Tibial nerve (tissue), 4 donors: ENCODE measurements at regions not wholly inside any gene's neighbourhood (a gene's known extent, or its start where the extent isn't known, plus 50 kb on each side); places are given as distances from the start of the nearest gene placed in this dataset.

Experiments used
- DNase-seq, 2 donors: peaks; one replicate each; pipeline ENCODE4 v3.0.0-alpha.2; 2019; ENCODE audit warnings: low spot score in 2 of 2
- H3K27ac ChIP-seq, 4 donors: fragments of 200-600 bp; sonication (generic) in 3 of 4; one replicate each; pipeline ENCODE4 v1.5.1; 2017 to 2019; ENCODE audit warnings: mild to moderate bottlenecking in 1 of 4
- H3K27me3 ChIP-seq, 2 donors: fragments of 200-600 bp; sonication (generic) in 1 of 2; one replicate each; pipeline versions ENCODE4 v1.5.1 to v1.6.0; 2017 to 2019
- H3K36me3 ChIP-seq, 3 donors: fragments of 200-600 bp; sonication (generic); one replicate each; pipeline ENCODE4 v1.5.1; 2018 to 2019
- H3K4me1 ChIP-seq, 4 donors: fragments of 200-600 bp; sonication (generic) in 3 of 4; one replicate each; pipeline ENCODE4 v1.5.1; 2017 to 2019
- H3K4me3 ChIP-seq, 4 donors: fragments of 200-600 bp; sonication (generic) in 3 of 4; one replicate each; pipeline ENCODE4 v1.5.1; 2017 to 2019; ENCODE audit warnings: mild to moderate bottlenecking in 1 of 4, moderate library complexity in 1 of 4
- H3K9me3 ChIP-seq, 4 donors: fragments of 200-600 bp; sonication (generic) in 3 of 4; one replicate each; pipeline ENCODE4 v1.5.1; 2017 to 2019
- CTCF ChIP-seq, 5 experiments: fragments of 200-600 bp in 3 of 5; fragments of 450-650 bp in 2 of 5; sonication (generic) in 3 of 5; IDR thresholded peaks; one replicate each; pipeline ENCODE4 v1.5.1; 2016 to 2019; ENCODE audit warnings: antibody characterized with exemption in 5 of 5, mild to moderate bottlenecking in 3 of 5, moderate library complexity in 2 of 5
- EP300 ChIP-seq, 2 donors: sonication (generic); formaldehyde crosslinking; IDR thresholded peaks; one replicate each; pipeline ENCODE4 v1.6.1; 2017; ENCODE audit warnings: antibody characterized with exemption in 2 of 2, mild to moderate bottlenecking in 1 of 2
- POLR2A ChIP-seq, 2 donors: fragments of 450-650 bp; IDR thresholded peaks; one replicate each; pipeline ENCODE4 v1.6.1; 2017; ENCODE audit warnings: antibody characterized with exemption in 2 of 2, mild to moderate bottlenecking in 2 of 2, moderate library complexity in 2 of 2
- WGBS, 2 donors: methylation state at CpG; one replicate each; pipeline ENCODE4 v1.1.5; 2018; 5-methylcytosine and 5-hydroxymethylcytosine counted together

- WGBS, 2 donors: 68 to 73% methylated on average over 10 of the region's 10 CpGs
- no peak for DNase-seq
- Histone ChIP-seq H3K4me3 (no peak overlapping the region), H3K9me3 (no peaks in the 10 kb centered on the region), H3K36me3 (no peaks in the 10 kb centered on the region), H3K27ac (no peak overlapping the region), H3K4me1 (no peaks in the 10 kb centered on the region), H3K27me3 (no peaks in the 10 kb centered on the region)
- TF ChIP-seq CTCF (IDR thresholded peaks at IDR 0.05): no peak
- no peak for TF ChIP-seq POLR2A (IDR thresholded peaks at IDR 0.05)
- TF ChIP-seq EP300 (IDR thresholded peaks at IDR 0.05): no peak
Measured at GRCh38 chr13:37944081-37944868, 74.7 kb upstream of the TRPC4 start.

GRCh38 chr13:37942929-37943328, 73.4 kb upstream of the TRPC4 start:
- DNase-seq: no peak
- H3K27me3 ChIP-seq: no peaks in the 10 kb centered on the region
- no peaks in the 10 kb centered on the region for H3K36me3 ChIP-seq
- no peak for TF ChIP-seq POLR2A (IDR thresholded peaks at IDR 0.05)
- TF ChIP-seq CTCF (IDR thresholded peaks at IDR 0.05): no peak
- TF ChIP-seq EP300 (IDR thresholded peaks at IDR 0.05): no peak
- H3K4me3 ChIP-seq: no peak overlapping the region
- H3K27ac ChIP-seq: no peak overlapping the region
- H3K4me1 ChIP-seq: no peaks in the 10 kb centered on the region
- H3K9me3 ChIP-seq: no peaks in the 10 kb centered on the region

- WGBS, 2 donors: 77 to 78% methylated on average over 25 of the region's 25 CpGs
- DNase-seq: no peak
- H3K27ac ChIP-seq: no peak overlapping the region
- no peaks in the 10 kb centered on the region for H3K4me1 ChIP-seq
- no peaks in the 10 kb centered on the region for H3K9me3 ChIP-seq
- H3K4me3 ChIP-seq: no peak overlapping the region
- no peaks in the 10 kb centered on the region for H3K36me3 ChIP-seq
- H3K27me3 ChIP-seq: no peaks in the 10 kb centered on the region
- no peak for TF ChIP-seq CTCF (IDR thresholded peaks at IDR 0.05)
- TF ChIP-seq EP300 (IDR thresholded peaks at IDR 0.05): no peak
- no peak for TF ChIP-seq POLR2A (IDR thresholded peaks at IDR 0.05)
Measured at GRCh38 chr13:37934339-37935191, 65.0 kb upstream of the TRPC4 start.

GRCh38 chr13:37929308-37929707, 59.7 kb upstream of the TRPC4 start:
- DNase-seq: no peak
- Histone ChIP-seq H3K4me1 (no peaks in the 10 kb centered on the region), H3K4me3 (no peak overlapping the region), H3K36me3 (no peaks in the 10 kb centered on the region), H3K9me3 (no peaks in the 10 kb centered on the region), H3K27ac (no peak overlapping the region), H3K27me3 (no peaks in the 10 kb centered on the region)
- no peak for TF ChIP-seq POLR2A (IDR thresholded peaks at IDR 0.05)
- TF ChIP-seq CTCF (IDR thresholded peaks at IDR 0.05): no peak
- WGBS, 2 donors: 52 to 57% methylated on average over 4 of the region's 4 CpGs

- Histone ChIP-seq H3K9me3 (no peaks in the 10 kb centered on the region), H3K27me3 (no peaks in the 10 kb centered on the region), H3K27ac (no peak overlapping the region), H3K4me1 (no peaks in the 10 kb centered on the region), H3K36me3 (no peaks in the 10 kb centered on the region), H3K4me3 (no peak overlapping the region)
- TF ChIP-seq EP300 (IDR thresholded peaks at IDR 0.05): no peak
- no peak for TF ChIP-seq POLR2A (IDR thresholded peaks at IDR 0.05)
- no peak for TF ChIP-seq CTCF (IDR thresholded peaks at IDR 0.05)
- 77 to 85% methylated on average over 4 of the region's 4 CpGs for WGBS, 2 donors
- DNase-seq: no peak
Measured at GRCh38 chr13:37927561-37927960, 58.0 kb upstream of the TRPC4 start.
